Body of pancreas (tissue), 4 donors: ENCODE measurements at regions not wholly inside any gene's neighbourhood (a gene's known extent, or its start where the extent isn't known, plus 50 kb on each side); places are given as distances from the start of the nearest gene placed in this dataset.

Experiments used
- CTCF ChIP-seq, 7 experiments: fragments of 450-650 bp in 4 of 7; fragments of 200-600 bp in 3 of 7; sonication (generic) in 3 of 7; IDR thresholded peaks; one replicate each; pipeline ENCODE4 v1.5.1; 2016 to 2019; ENCODE audit warnings: antibody characterized with exemption in 7 of 7
- POLR2A ChIP-seq, 3 donors: fragments of 450-650 bp; IDR thresholded peaks; one replicate each; pipeline ENCODE4 v1.6.1; 2016; ENCODE audit warnings: antibody characterized with exemption in 3 of 3, mild to moderate bottlenecking in 2 of 3

- no peak for TF ChIP-seq CTCF (IDR thresholded peaks at IDR 0.05)
- no peak for TF ChIP-seq POLR2A (IDR thresholded peaks at IDR 0.05)
Observed at GRCh38 chrX:8346892-8347291, 117.7 kb upstream of the VCX3B start.
